SK-N-SH treated with all-trans-retinoic acid at 6 μM for 48 hours (cell line): ENCODE measurements at regions not wholly inside any gene's neighbourhood (a gene's known extent, or its start where the extent isn't known, plus 50 kb on each side); places are given as distances from the start of the nearest gene placed in this dataset.

Experiments
- ATAC-seq: fragments of 200-7000 bp; cut with Tn5 transposase; 3 replicates; pipeline ENCODE4 v1.9.1; 2020; ENCODE audit warnings: mild to moderate bottlenecking, moderate library complexity
- ARNTL ChIP-seq: fragments of 450-650 bp; formaldehyde crosslinking; IDR thresholded peaks from 2 replicates; pipeline ENCODE4 v1.5.0; 2020; ENCODE audit warnings: low read depth, mild to moderate bottlenecking, moderate library complexity, borderline replicate concordance
- BACH2 ChIP-seq: fragments of 250-450 bp; sonication (Bioruptor Pico); IDR thresholded peaks from 2 replicates; pipeline ENCODE4 v1.9.0; 2021; ENCODE audit warnings: mild to moderate bottlenecking, borderline replicate concordance
- CREB5 ChIP-seq: fragments of 250-450 bp; sonication (Bioruptor Pico); IDR thresholded peaks from 2 replicates; pipeline ENCODE4 v1.5.1; 2020; ENCODE audit warnings: low read depth, mild to moderate bottlenecking, moderate library complexity
- CSDC2 ChIP-seq: fragments of 250-450 bp; sonication (Bioruptor Pico); IDR thresholded peaks from 2 replicates; pipeline ENCODE4 v1.5.0; 2020; ENCODE audit warnings: mild to moderate bottlenecking, moderate library complexity
- CSRNP3 ChIP-seq: fragments of 250-450 bp; sonication (Bioruptor Pico); IDR thresholded peaks from 2 replicates; pipeline ENCODE4 v1.5.1; 2021; ENCODE audit warnings: mild to moderate bottlenecking, moderate library complexity
- ESRRG ChIP-seq: fragments of 250-450 bp; sonication (Bioruptor Pico); IDR thresholded peaks from 2 replicates; pipeline ENCODE4 v1.6.1; 2021; ENCODE audit warnings: mild to moderate bottlenecking
- GLIS3 ChIP-seq: fragments of 250-450 bp; sonication (Bioruptor Pico); IDR thresholded peaks from 2 replicates; pipeline ENCODE4 v1.5.0; 2020; ENCODE audit warnings: mild to moderate bottlenecking, moderate library complexity
- ISL1 ChIP-seq: fragments of 250-450 bp; sonication (Bioruptor Pico); IDR thresholded peaks from 2 replicates; pipeline ENCODE4 v2.1.2; 2022; ENCODE audit warnings: mild to moderate bottlenecking, moderate library complexity
- OSR1 ChIP-seq: fragments of 250-450 bp; sonication (Bioruptor Pico); IDR thresholded peaks from 2 replicates; pipeline ENCODE4 v1.8.0; 2022; ENCODE audit warnings: moderate library complexity, mild to moderate bottlenecking, inconsistent platforms
- PATZ1 ChIP-seq: fragments of 250-450 bp; sonication (Bioruptor Pico); IDR thresholded peaks from 2 replicates; pipeline ENCODE4 v1.8.0; 2020; ENCODE audit warnings: mild to moderate bottlenecking, moderate library complexity, borderline replicate concordance
- POU6F1 ChIP-seq: fragments of 250-450 bp; sonication (Bioruptor Pico); IDR thresholded peaks from 2 replicates; pipeline ENCODE4 v1.8.0; 2021; ENCODE audit warnings: low read depth, mild to moderate bottlenecking, moderate library complexity, borderline replicate concordance
- PPARA ChIP-seq: fragments of 250-450 bp; sonication (Bioruptor Pico); IDR thresholded peaks from 2 replicates; pipeline ENCODE4 v1.5.0; 2020; ENCODE audit warnings: mild to moderate bottlenecking, borderline replicate concordance
- RARB ChIP-seq: fragments of 250-450 bp; sonication (Bioruptor Pico); IDR thresholded peaks from 2 replicates; pipeline ENCODE4 v1.8.0; 2021; ENCODE audit warnings: mild to moderate bottlenecking, moderate library complexity
- SNAI2 ChIP-seq: fragments of 250-450 bp; sonication (Bioruptor Pico); IDR thresholded peaks from 2 replicates; pipeline ENCODE4 v1.5.0; 2020; ENCODE audit warnings: mild to moderate bottlenecking, moderate library complexity
- TCF4 ChIP-seq: fragments of 250-450 bp; sonication (Bioruptor Pico); IDR thresholded peaks from 2 replicates; pipeline ENCODE4 v1.8.0; 2021; ENCODE audit warnings: mild to moderate bottlenecking, moderate library complexity, borderline replicate concordance
- TOX ChIP-seq: fragments of 250-450 bp; sonication (Bioruptor Pico); IDR thresholded peaks from 2 replicates; pipeline ENCODE4 v1.8.0; 2021; ENCODE audit warnings: mild to moderate bottlenecking, moderate library complexity, borderline replicate concordance
- TSHZ2 ChIP-seq: fragments of 250-450 bp; sonication (Bioruptor Pico); IDR thresholded peaks from 2 replicates; pipeline ENCODE4 v1.5.0; 2020; ENCODE audit warnings: mild to moderate bottlenecking, moderate library complexity
- ZFP30 ChIP-seq: fragments of 450-650 bp; formaldehyde crosslinking; IDR thresholded peaks from 2 replicates; pipeline ENCODE4 v1.5.0; 2022; ENCODE audit warnings: mild to moderate bottlenecking, moderate library complexity
- ZNF565 ChIP-seq: fragments of 450-650 bp; formaldehyde crosslinking; conservative IDR thresholded peaks from 2 replicates; pipeline ENCODE4 v1.5.0; 2020; ENCODE audit warnings: low read depth, mild to moderate bottlenecking, moderate library complexity
- ZNF8 ChIP-seq: fragments of 450-650 bp; formaldehyde crosslinking; IDR thresholded peaks from 2 replicates; pipeline ENCODE4 v1.5.0; 2020; ENCODE audit warnings: mild to moderate bottlenecking, moderate library complexity

- TF ChIP-seq CREB5 (CRISPR knock-in tag), result no peak
- no peak for TF ChIP-seq GLIS3
- TF ChIP-seq, all 23 proteins: peak for 0
Observed at GRCh38 chr9:20252778-20253177, 369.5 kb downstream of the MLLT3 start (continued).

GRCh38 chr9:20250791-20251190 lies 371.5 kb downstream of the MLLT3 start:
- no peak for TF ChIP-seq ZNF565 (CRISPR knock-in tag)
- no peak for TF ChIP-seq ARNTL (CRISPR knock-in tag)
- no peak for TF ChIP-seq CSDC2 (CRISPR knock-in tag)
- no peak for TF ChIP-seq OSR1
- no peak for TF ChIP-seq PATZ1 (CRISPR knock-in tag)
- no peak for TF ChIP-seq ESRRG
- no peak for TF ChIP-seq RARB (CRISPR knock-in tag)
- no peak for TF ChIP-seq SNAI2 (CRISPR knock-in tag)
- ATAC-seq, result no peak

- TF ChIP-seq ISL1 (CRISPR knock-in tag) (no peak), CREB5 (CRISPR knock-in tag) (no peak), ZNF8 (no peak), ARNTL (CRISPR knock-in tag) (no peak), PPARA (CRISPR knock-in tag) (no peak), TSHZ2 (CRISPR knock-in tag) (no peak), ESRRG (no peak), ZFP30 (CRISPR knock-in tag) (no peak), RARB (CRISPR knock-in tag) (no peak), GLIS3 (no peak), TOX (CRISPR knock-in tag) (no peak), BACH2 (CRISPR knock-in tag) (no peak), TCF4 (no peak), ZNF565 (CRISPR knock-in tag) (no peak), CSDC2 (CRISPR knock-in tag) (no peak), CSRNP3 (no peak), POU6F1 (CRISPR knock-in tag) (no peak), SNAI2 (CRISPR knock-in tag) (no peak)
- TF ChIP-seq, all 23 proteins: peak for 0
- ATAC-seq, result peak; percentile 56; the same call in 1 of the 3 replicates
Observed at GRCh38 chr9:20244271-20244670, 378.0 kb downstream of the MLLT3 start.
